ENCODE measurements at regions not wholly inside any gene's neighbourhood (a gene's known extent, or its start where the extent isn't known, plus 50 kb on each side); places are given as distances from the start of the nearest gene placed in this dataset.
A peak's percentile ranks its signal among the peaks of the same experiment; 100 is the strongest.

DNA sequence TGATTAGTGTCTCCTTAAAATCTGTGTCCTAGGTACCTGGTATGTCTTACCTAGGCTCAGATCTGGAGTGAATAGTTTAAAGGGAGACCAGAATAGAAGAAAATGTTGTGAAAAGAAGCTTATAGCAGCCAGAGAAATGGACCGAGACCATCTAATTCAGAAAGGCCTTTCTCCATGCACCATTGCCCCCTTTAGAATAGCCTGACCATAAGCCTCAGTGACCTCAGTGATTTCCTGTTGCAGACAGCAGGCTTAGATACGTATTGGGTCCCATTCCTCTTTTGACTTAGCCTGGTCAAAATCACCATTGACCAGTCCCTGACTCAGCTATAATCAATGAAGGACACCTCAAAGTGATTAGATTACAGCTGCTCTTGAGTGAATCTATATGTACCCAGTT, 690.7 kb upstream of the KLHL29 start:
- no peak overlapping the region for H3K27ac ChIP-seq (ENCODE audit: extremely low read length, insufficient read depth, low read length)
- no peak overlapping the region for H2AFZ ChIP-seq (ENCODE audit: low read length)
- TF ChIP-seq, protein P1, sequence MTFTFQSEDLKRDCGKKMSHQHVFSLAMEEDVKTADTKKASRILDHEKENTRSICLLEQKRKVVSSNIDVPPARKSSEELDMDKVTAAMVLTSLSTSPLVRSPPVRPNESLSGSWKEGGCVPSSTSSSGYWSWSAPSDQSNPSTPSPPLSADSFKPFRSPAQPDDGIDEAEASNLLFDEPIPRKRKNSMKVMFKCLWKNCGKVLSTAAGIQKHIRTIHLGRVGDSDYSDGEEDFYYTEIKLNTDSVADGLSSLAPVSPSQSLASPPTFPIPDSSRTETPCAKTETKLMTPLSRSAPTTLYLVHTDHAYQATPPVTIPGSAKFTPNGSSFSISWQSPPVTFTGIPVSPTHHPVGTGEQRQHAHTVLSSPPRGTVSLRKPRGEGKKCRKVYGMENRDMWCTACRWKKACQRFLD (CRISPR knock-in tag; IDR thresholded peaks at IDR 0.05; ENCODE audit: borderline replicate concordance) = no peak
- no peak for TF ChIP-seq ZNF446 (CRISPR knock-in tag; IDR thresholded peaks at IDR 0.05)
- no peak for TF ChIP-seq SPEN (CRISPR knock-in tag; IDR thresholded peaks at IDR 0.05; ENCODE audit: low read depth)
- no peak for TF ChIP-seq NRL (CRISPR knock-in tag; IDR thresholded peaks at IDR 0.05; ENCODE audit: borderline replicate concordance)
- TF ChIP-seq, protein P2, sequence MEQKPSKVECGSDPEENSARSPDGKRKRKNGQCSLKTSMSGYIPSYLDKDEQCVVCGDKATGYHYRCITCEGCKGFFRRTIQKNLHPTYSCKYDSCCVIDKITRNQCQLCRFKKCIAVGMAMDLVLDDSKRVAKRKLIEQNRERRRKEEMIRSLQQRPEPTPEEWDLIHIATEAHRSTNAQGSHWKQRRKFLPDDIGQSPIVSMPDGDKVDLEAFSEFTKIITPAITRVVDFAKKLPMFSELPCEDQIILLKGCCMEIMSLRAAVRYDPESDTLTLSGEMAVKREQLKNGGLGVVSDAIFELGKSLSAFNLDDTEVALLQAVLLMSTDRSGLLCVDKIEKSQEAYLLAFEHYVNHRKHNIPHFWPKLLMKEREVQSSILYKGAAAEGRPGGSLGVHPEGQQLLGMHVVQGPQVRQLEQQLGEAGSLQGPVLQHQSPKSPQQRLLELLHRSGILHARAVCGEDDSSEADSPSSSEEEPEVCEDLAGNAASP (CRISPR knock-in tag; IDR thresholded peaks at IDR 0.05; ENCODE audit: borderline replicate concordance) = no peak
- TF ChIP-seq MAFF (IDR thresholded peaks at IDR 0.05; ENCODE audit: low read depth, low read length) = peak; percentile 43; the same call in 1 of the 2 replicates
- TF ChIP-seq SRF (IDR thresholded peaks at IDR 0.05; ENCODE audit: low read depth, low read length) = no peak
- no peak for TF ChIP-seq NFE2L1 (CRISPR knock-in tag; IDR thresholded peaks at IDR 0.05; ENCODE audit: borderline replicate concordance)
- TF ChIP-seq MAFK (conservative IDR thresholded peaks at IDR 0.05 in 1 of 2, IDR thresholded peaks at IDR 0.05 in 1 of 2; ENCODE audit: low read length in 2 of 2) = peak; percentile 4 to 46; a peak in 1 of 4 replicates
- TF ChIP-seq SMAD1 (CRISPR knock-in tag; IDR thresholded peaks at IDR 0.05; ENCODE audit: borderline replicate concordance, low read depth) = no peak
- no peak for TF ChIP-seq ZFP1 (CRISPR knock-in tag; IDR thresholded peaks at IDR 0.05)
- TF ChIP-seq, protein P3, sequence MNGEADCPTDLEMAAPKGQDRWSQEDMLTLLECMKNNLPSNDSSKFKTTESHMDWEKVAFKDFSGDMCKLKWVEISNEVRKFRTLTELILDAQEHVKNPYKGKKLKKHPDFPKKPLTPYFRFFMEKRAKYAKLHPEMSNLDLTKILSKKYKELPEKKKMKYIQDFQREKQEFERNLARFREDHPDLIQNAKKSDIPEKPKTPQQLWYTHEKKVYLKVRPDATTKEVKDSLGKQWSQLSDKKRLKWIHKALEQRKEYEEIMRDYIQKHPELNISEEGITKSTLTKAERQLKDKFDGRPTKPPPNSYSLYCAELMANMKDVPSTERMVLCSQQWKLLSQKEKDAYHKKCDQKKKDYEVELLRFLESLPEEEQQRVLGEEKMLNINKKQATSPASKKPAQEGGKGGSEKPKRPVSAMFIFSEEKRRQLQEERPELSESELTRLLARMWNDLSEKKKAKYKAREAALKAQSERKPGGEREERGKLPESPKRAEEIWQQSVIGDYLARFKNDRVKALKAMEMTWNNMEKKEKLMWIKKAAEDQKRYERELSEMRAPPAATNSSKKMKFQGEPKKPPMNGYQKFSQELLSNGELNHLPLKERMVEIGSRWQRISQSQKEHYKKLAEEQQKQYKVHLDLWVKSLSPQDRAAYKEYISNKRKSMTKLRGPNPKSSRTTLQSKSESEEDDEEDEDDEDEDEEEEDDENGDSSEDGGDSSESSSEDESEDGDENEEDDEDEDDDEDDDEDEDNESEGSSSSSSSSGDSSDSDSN (CRISPR knock-in tag; IDR thresholded peaks at IDR 0.05) = no peak
- no peaks in the 10 kb centered on the region for H3K4me1 ChIP-seq (ENCODE audit: insufficient read depth, low read length)
- ChIA-PET POLR2A (no interaction called here), CTCF (ENCODE audit: low intra/inter-chr PET ratio, low total read pairs) (no interaction called here)
- no peak overlapping the region for H3K4me3 ChIP-seq (replicated peaks in 1 of 3; ENCODE audit: insufficient read depth in 1 of 3, low read depth in 2 of 3, low read length in 3 of 3)
- DNase-seq (ENCODE audit: low spot score) = no peak
- WGBS (ENCODE audit: low lambda C conversion rate) = 3% methylated on average over 2 of the region's 2 CpGs
- no peak for ATAC-seq
- no peaks in the 10 kb centered on the region for H3K79me2 ChIP-seq (ENCODE audit: insufficient read depth, low read length)
- no peaks in the 10 kb centered on the region for H4K20me1 ChIP-seq (ENCODE audit: insufficient read depth, low read length)
- no peaks in the 10 kb centered on the region for H3K36me3 ChIP-seq (replicated peaks in 1 of 2; ENCODE audit: control insufficient read depth in 1 of 2, insufficient read depth in 2 of 2, low read length in 2 of 2)
- FAIRE-seq = no peak
- no peak overlapping the region for H3K9ac ChIP-seq (ENCODE audit: insufficient read depth, low read depth, low read length)
- in situ Hi-C loops (cut with HindIII; ENCODE audit: extremely low pct_ligation_motif_present, low pct_unique_long_range_greater_than_20kb) = no loop called here
- no peaks in the 10 kb centered on the region for H3K27me3 ChIP-seq (ENCODE audit: control insufficient read depth in 1 of 2, insufficient read depth in 2 of 2, low read length in 2 of 2)
- H3K4me2 ChIP-seq (ENCODE audit: low read depth, low read length) = no peak overlapping the region
- peaks cover 92% of the 10 kb centered on the region for H3K9me3 ChIP-seq (ENCODE audit: low read length)
- intact Hi-C loops (cut with micrococcal nuclease; ENCODE audit: unreplicated experiment) = no loop called here
- no TSS peak for BruUV-seq (replicated peaks)

All from HepG2 (cell line).